EH (cell line): ENCODE measurements at regions not wholly inside any gene's neighbourhood (a gene's known extent, or its start where the extent isn't known, plus 50 kb on each side); places are given as distances from the start of the nearest gene placed in this dataset.
"Not testable (repeated sequence)": the region's sequence is repeated elsewhere in the genome, so short reads cannot be mapped to it uniquely, and the experiment has no call there.

ENCODE experiments used
- DNase-seq: peaks from one replicate; pipeline ENCODE4 v3.0.0-alpha.2; 2015; ENCODE audit warnings: low read depth

DNA sequence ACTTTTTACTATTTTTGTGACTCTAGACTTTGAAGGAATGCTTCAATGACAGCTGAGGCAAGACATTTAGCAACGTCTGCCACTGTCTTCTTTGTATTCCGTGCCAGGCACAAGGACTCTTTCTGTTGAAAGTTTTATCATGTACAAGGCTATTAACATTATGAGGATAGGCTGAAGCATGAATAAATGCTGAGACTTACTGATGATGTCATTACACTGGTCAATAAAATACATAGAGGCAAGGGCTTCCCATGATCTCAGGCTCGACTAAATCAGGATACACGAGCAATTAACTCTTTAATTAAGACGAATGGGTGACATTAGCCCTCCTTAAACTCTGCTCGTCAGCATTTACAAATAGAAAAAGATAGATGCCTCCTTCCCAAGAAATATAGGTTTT is 1393.3 kb upstream of the WWC1 start:
- DNase-seq = no peak

DNA sequence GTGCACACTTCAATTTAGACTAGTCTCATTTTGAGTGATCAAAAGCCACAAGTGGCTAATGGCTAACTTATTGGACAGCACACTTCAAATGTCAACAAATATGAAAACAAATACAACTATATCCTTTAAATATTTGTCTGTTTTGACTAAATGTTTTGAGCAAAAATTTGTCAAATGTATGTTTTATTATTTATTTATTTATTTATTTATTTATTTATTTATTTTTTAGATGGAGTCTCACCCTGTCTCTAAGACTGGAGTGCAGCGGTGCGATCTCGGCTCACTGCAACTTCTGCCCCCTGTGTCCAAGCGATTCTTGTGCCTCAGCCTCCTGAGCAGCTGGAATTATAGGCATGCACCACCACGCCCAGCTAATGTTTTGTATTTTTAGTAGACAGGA is 1392.1 kb upstream of the WWC1 start:
- DNase-seq = no peak

DNA sequence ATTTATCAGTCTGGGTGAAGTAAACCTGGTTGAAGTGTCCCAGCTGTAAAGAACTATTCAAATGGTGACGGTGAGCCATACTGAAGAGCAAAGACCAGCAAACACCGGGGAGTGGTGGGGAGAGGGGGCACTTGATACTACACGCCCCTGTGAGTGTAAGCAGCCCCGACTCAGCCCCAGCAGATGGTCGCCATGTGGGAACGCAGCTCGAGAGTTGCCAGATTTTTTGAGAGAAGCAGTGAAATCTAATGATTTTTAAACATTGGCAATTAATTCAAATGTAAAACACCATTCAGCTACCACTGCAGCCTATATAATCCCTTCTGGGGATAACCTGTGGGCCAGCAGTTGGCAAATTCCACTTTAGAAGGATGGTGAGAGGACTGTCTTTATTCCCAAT is 1386.9 kb upstream of the WWC1 start:
- DNase-seq = no peak

DNA sequence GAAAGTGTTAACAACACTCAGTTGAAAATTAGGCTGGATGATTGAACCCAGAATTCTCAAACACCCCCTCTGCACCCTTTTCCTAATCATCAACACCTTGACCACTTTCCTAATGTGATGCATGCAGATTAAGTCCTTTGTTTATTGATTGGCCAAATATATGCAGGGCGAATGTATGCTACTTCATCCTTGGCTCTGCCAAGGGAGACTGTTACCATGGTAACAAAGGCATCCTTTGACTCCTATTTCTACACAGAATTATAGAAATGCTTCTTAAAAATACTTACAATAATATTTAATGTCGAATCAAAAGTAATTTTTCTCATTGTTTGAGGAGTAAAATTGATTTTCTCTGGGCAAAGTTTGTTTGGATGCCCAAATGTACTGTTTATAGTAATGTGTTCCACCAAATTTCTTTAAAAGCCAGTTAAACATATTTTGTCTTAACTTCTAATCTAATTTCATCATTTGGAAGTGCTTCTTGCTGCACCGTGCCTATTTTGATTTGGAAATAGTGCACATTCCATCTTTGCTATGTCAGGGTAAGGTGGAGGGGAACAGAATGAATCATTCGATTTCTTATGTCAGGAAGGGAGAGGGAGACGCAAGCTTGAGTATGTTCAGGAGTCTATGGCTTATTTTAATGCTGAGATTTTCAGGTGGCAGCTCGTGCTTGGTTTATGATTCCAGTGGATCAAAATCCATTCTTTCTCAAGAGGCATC is 1384.3 kb upstream of the WWC1 start:
- no peak for DNase-seq

DNA sequence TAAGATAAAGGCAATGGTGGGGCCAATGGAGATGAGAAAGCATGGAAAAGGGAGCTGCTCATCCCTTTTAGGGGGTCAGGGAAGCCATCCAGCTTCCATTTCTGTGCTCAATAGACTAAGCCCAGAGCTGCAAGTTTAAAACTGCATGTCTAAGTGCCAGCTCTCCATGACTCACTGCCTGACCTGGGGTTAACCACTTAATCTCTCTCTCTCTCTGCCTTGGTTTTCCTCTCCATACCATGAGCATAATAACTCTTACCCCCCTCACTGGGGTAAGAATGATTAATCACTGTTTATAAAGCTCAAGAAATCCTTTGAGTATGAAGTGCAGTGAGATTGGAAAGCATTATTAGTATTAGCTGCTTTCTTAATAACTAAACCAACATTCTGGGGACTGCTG is 1382.4 kb upstream of the WWC1 start:
- DNase-seq = no peak

DNA sequence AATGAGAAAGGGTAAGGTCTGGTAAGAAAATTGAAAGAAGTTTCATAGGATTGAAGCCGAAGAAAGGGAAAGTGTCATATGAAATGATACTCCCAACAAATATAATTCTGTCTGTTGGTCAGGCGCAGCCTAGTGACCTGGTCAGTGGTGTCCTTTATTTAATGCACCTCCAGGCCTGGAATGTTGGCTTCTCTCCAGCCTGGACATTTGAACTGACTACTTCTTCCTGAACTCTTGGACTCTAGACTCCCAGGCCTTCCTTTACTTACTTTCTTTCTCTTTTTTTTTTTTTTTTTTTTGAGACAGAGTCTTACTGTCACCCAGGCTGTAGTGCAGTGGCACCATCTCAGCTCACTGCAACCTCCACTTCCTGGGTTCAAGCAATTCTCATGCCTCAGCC is 1381.5 kb upstream of the WWC1 start:
- DNase-seq = no peak

DNA sequence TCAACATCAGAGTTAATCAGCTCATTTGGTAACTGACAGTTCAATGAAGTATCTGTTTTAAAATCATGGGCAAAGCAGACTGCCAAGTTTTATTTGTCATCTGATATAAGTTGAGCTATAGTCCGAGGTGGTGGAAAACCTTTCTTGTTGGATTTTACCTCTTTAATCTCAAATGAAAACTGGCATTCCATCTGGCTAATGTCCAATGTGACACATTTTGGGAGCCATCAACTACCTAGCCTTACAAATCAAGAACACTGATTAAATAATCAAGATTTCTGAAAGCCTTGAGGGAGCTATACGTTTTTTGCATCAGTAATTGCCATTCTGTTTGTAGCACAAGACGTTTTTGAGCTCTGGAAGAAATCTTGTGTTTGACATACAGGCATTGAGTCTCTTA is 1380.5 kb upstream of the WWC1 start:
- DNase-seq = no peak

DNA sequence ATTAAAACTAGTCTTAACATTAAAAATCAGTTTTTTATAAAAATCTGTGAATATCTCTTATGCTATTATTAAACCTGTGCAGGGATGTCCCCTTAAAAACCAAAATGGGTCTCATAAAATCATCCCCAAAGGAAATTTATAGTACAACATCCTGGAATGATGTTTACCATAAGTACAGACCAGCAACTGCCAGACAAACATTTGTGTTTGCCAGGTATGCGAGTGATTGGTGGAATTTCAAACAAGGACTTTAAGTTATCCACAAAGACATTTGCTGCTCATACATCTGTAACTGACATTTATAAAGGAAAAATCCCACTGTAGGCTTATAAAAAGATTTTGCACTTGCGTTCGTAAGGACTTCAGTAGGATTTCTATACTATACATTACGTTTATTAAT is 1375.4 kb upstream of the WWC1 start:
- DNase-seq = no peak

DNA sequence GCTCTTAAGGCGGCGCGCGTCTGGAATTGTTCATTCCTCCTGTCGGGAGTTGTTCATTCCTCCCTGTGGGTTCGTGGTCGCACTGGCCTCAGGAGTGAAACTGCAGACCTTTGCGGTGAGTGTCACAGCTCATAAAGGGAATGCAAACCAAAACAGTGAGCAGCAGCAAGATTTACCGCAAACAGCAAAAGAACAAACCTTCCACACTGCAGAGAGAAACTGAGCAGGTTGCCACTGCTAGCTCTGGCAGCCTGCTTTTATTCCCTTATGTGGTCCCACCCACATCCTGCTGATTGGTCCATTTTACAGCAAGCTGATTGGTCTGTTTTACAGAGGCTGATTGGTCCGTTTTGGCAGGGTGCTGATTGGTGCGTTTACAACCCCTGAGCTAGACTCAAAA is 1365.3 kb upstream of the WWC1 start:
- no peak for DNase-seq

DNA sequence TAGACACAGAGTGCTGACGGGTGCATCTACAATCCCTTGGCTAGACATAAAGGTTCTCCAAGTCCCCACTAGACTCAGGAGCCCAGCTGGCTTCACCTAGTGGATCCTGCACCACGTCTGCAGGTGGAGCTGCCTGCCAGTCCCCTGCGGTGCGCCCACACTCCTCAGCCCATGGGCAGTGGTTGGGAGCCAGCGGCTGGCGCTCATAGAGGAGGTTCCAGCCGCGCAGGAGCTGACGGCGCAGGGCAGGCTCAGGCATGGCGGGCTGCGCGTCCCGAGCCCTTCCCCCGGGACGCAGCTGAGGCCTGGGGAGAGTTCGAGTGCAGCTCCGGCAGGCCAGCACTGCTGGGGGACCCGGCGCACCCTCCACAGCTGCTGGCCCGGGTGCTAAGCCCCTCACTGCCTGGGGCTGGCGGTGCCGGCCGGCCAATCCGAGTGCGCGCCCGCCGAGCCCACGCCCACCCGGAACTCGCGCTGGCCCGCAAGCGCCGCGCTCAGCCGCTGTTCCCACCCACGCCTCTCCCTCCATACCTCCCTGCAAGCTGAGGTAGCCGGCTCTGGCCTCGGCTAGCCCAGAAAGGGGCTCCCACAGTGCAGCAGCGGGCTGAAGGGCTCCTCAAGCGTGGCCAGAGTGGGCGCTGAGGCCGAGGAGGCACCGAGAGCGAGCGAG is 1364.5 kb upstream of the WWC1 start:
- DNase-seq = not testable (repeated sequence)

DNA sequence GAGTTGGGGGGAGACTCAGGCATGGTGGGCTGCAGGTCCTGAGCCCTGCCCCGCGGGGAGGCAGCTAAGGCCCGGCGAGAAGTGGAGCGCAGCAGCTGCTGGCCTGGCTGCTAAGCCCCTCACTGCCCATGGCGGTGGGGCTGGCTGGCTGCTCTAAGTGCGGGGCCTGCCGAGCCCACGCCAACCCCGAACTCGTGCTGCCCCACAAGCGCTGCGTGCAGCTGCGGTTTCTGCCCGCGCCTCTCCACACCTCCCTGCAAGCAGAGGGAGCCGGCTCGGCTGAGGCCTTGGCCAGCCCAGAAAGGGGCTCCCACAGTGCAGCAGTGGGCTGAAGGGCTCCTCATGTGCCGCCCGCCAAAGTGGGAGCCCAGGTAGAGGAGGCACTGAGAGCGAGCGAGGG is 1355.1 kb upstream of the WWC1 start:
- DNase-seq = no peak

DNA sequence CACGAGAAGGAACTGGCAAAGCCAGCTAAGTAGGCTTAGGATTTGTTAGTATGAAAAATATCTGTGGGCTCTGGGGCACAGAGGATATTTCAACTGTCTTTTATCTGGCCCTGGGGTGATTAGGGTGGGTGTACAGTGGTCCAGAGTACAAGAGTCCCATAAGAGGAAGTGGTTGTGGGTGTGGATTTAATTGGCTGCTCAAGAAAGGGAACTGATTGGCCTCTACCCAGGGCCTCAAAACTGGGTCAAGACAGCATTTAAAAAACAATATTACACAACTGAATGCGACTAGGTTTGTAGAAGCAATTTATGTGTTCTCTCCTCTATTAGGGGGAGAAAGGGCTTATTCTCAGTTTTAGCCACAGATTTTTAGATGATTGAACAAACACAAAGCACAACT is 1353.4 kb upstream of the WWC1 start:
- DNase-seq = no peak

DNA sequence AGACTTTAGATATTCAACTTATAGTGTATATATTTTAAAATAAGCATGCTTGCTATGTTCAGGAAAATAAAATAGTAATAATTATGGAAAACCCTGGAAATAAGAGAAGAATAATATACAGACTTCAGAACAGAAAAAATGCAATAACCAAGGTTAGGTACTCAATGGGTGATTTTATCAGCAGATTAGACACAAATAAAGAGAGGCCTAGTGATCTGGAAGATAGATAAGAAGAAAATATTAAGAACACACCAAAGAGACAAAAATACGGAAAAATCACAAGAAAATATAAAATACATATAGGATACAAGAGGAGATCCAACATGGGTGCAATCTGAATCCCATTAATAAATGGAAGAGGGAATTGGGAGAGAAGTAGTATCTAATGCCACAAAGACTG is 1348.5 kb upstream of the WWC1 start:
- DNase-seq = no peak

DNA sequence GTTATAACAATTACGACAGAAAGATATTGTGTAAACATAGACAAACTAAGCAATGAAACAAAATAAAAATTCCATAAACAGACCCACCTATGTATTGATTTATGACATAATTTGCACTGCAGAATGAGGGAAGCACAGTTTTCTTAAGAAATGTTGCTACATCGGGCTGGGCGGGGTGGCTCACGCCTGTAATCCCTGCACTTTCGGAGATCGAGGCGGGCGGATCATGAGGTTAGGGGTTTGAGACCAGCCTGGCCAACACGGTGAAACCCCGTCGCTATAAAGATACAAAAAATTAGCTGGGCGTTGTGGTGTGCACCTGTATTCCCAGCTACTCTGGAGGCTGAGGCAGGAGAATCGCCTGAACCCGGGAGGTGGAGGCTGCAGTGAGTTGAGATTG is 1344.4 kb upstream of the WWC1 start:
- no peak for DNase-seq

DNA sequence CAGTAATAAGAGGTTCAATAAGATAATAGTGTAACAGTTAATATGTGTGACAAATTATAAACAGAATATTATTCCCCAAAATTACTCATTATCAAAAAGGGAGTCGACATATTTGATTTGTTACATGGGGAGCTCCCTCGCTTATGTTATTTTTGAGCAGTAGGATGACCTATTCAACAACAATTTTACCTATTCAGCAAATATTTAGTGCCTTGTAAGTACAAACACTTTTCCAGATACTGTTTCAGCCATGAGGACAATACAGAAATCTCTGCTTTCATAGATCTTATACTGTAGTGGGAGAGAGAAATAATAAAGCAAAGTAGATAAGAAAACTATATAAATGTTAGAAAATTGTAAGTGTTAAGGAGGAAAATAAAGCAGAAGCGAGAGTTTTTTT is 1342.8 kb upstream of the WWC1 start:
- no peak for DNase-seq

DNA sequence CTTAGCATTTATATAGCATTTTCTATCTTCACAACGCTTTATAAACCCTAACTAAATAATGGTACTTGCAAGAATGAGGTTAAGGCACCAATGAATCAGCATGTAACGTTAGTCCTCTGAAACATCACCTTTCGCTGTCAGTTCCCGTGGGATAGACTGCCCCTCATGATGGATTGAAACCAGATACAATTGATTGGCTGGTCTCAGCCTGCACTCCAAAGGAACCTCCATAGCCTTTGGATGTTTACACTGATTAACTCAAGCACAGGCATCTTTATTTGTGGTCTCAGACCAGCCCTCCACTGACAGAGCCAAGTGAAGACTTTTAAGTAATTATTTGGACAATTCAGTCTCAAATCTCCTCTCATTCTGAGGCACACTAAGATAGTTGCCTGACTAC is 1339.4 kb upstream of the WWC1 start:
- no peak for DNase-seq

DNA sequence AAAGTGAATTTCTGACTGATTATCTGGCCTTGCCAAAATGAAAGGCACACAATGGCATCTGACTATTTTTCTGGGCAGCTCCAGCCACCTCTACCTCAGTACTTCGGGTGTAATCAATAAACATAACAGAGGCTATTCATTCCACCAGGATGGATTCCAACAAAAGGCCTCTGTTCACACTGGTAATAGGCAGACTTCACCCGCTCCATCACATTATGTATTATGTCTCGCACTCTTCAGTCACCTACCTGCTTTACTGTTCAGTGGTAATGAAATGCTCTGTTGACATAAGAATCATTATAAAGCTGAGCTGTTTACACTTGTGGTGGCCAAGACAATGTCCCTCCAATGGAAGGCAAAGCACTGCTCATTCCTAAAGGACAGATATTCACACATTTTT is 1333.7 kb upstream of the WWC1 start:
- DNase-seq = no peak

DNA sequence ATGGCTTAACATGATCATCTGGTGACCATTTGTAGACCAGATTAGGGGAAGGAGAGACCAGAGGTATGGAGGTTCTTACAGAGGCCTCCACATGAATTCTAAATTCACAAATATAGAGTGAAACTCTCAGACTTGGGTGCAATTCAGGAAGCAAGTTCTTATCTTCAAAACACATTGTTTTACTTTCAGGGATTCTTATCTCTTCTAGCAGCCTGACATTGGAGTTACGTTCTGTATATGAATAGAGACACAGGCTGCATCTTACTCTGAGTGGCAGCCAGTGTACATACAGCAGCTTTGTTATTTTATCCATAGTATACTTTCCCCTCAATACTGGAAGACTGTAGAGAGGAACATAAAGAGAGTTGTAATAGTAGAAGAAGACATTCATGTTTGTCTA is 1331.7 kb upstream of the WWC1 start:
- no peak for DNase-seq

DNA sequence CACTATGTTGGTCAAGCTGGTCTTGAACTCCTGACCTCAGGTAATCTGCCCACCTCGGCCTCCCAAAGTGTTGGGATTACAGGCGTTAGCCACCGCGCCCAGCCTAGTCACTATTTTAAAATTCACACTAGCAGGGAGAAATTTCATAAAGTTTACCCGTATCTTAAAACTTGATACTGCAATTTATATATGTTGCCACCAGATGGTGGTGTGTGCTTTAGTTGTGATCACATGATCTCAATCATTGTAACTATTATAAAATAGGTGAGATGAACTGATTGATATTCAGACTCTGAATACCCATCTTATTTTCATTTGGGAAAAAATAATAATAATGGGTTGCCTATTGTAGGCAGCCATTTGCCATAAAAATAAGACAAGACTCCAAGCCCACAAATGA is 1330.4 kb upstream of the WWC1 start:
- no peak for DNase-seq

DNA sequence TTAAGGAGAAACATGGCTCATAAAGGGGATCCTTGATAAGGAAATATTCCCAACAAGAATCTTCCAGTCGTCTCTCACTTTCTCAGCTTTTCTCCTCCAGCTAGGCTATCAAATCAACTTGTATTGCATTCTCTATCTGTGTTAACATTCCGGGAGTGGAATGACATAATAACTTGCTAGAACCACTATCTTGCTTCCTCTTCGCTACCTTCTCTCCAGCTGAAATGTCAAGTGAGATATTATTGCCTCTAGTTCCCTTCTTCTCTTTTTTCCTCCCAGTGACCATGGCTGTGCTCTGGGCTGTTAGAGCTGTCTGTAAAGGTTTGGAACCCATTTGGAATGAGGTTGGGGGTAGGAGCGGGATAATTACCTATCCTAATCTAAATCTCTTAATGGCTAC is 1329.5 kb upstream of the WWC1 start:
- DNase-seq = no peak

DNA sequence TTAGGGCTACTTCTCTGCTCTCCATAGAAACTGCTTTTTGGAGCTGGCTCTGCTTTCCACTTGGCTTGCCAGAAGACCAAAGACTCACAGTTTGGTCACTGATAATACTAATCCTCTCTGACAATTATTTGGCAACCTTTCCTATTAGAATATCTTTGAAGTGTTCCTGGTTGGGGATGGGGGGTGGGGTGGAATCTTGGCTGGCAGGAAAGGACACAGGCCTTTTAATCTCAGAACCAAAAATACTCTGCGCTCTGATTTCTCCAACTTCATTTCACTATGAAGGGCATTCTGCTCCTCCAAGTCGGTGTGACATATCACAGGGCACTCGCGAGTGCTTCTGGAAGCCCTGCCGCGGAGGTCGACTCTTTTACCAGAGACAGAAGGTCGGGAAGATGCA is 1329.0 kb upstream of the WWC1 start:
- no peak for DNase-seq

DNA sequence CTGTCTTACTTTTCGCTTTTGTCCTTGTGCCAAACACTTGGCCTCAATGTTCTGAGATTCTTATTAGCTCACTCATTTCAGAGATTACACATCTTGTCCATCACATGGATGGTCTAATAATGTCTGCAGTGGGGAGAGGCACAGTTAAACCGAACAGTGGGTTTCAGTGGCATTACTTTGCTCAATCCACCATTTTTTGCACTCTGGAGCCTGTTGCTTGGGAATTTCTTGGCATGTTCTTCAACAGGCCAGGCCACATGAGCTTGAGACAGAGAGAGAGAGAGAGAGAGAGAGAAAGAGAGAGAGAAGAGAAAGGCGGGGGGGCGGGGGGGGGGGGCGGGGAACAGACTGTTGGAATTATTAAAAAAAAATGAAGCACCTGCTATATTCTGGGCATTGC is 1327.8 kb upstream of the WWC1 start:
- DNase-seq = no peak

DNA sequence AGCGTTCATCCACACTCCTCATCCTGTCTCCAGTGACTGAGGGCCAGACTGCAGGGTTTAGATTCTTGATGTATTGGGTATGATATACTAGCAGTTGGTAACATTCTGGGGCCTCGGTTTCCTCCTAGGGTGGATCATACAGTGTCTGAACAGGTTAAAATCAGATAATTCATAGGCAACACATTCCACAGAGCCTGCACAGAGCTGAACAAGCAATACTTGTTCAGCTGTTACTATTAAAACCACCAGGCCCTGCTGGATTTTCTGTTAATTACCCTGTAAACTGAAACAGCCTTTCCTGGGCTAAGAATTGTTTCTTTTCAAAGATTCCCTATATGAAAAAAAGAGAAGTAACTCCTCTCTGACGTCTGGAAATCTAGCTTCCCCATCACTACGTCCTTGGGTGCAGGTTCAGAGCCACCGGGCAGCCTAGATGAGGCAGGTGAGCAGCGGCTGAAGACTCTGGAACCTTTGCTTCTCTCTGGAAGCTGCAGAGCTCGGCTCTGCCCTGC is 1313.5 kb upstream of the WWC1 start:
- no peak for DNase-seq

DNA sequence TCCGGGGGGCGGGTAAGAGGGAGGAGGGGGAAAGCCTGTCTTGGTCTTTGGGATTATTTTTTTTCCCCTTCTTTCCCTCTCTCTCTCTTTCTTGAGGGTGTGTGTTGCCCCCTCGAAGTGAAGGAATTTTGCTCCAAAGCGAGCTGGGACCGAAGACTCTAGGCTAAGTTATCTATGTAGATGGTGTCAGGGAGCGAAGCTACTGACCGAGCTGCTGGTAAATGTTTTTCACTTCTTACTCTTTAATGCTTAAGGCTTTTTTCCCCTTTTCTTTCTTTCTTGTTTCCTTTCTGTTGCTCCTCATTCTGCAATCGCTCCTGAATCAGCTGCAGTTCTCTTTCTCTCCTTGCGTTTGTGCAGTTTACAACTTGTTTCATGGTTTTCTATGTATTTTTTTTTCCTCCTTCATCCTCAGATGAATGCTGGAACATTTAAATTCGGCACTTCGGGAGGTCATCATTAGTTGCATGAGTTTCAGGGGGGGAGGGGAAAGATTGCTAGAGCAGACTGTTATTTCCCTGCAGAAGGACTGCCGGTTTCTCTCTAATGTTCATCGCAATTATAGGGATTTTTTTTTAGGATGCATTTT is 1312.0 kb upstream of the WWC1 start:
- no peak for DNase-seq
